ENCODE measurements at regions not wholly inside any gene's neighbourhood (a gene's known extent, or its start where the extent isn't known, plus 50 kb on each side); places are given as distances from the start of the nearest gene placed in this dataset.

DNA sequence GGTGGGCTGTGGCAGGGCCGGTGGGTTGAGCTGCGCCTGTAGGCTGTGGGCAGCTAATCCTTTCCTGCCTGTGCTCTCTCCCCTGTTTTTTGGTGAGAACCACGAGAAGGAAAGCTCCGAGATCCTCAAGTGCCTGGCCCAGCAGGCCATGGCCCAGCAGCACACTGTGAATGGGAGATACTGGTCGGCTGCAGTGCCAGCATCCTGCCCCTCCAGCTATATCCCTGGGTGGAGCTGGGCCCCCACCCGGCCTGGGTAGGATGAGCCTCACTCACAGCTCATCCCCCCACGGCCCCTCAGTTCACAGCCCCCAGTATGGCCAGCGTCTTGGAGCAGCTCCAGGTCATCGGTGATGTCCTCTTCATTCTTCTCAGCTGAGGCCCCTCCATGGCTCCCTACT lies 164.4 kb upstream of the ZNF267 start:
- Histone ChIP-seq H3K4me1 (ENCODE audit: insufficient read depth, low read length, severe bottlenecking) (peaks cover 6% of the 10 kb centered on the region), H4K20me1 (ENCODE audit: insufficient read depth, low read length) (no peaks in the 10 kb centered on the region), H3K27ac (ENCODE audit: low read depth, low read length, poor library complexity, severe bottlenecking) (no peak overlapping the region), H2AFZ (ENCODE audit: low read length) (no peak overlapping the region), H3K9ac (ENCODE audit: low read length) (no peak overlapping the region), H3K4me2 (ENCODE audit: low read length) (no peak overlapping the region), H3K27me3 (ENCODE audit: insufficient read depth, low read length) (no peaks in the 10 kb centered on the region), H3K36me3 (ENCODE audit: insufficient read depth, low read length) (peaks cover 30% of the 10 kb centered on the region), H3K9me2 (ENCODE audit: low read depth, low read length) (no peaks in the 10 kb centered on the region), H3K9me3 (ENCODE audit: low read length) (no peaks in the 10 kb centered on the region), H3K4me3 (ENCODE audit: low read depth, low read length, poor library complexity, severe bottlenecking) (no peak overlapping the region), H3F3A (ENCODE audit: insufficient read depth, low read length) (no peaks in the 10 kb centered on the region), H3K79me2 (ENCODE audit: insufficient read depth, low read length) (peaks cover 6% of the 10 kb centered on the region)
- no peak for TF ChIP-seq EZH2 (IDR thresholded peaks at IDR 0.05; ENCODE audit: borderline replicate concordance, low read length)
- TF ChIP-seq CTCF (IDR thresholded peaks at IDR 0.05; ENCODE audit: low read length): no peak

GRCh38 chr16:31710134-31710533 lies 163.5 kb upstream of the ZNF267 start:
- Histone ChIP-seq H4K20me1 (ENCODE audit: insufficient read depth, low read length) (no peaks in the 10 kb centered on the region), H2AFZ (ENCODE audit: low read length) (no peak overlapping the region), H3K4me2 (ENCODE audit: low read length) (no peak overlapping the region), H3K4me3 (ENCODE audit: low read depth, low read length, poor library complexity, severe bottlenecking) (no peak overlapping the region), H3F3A (ENCODE audit: insufficient read depth, low read length) (no peaks in the 10 kb centered on the region), H3K9ac (ENCODE audit: low read length) (no peak overlapping the region), H3K36me3 (ENCODE audit: insufficient read depth, low read length) (peaks cover 25% of the 10 kb centered on the region), H3K27ac (ENCODE audit: low read depth, low read length, poor library complexity, severe bottlenecking) (no peak overlapping the region), H3K9me3 (ENCODE audit: low read length) (no peaks in the 10 kb centered on the region), H3K4me1 (ENCODE audit: insufficient read depth, low read length, severe bottlenecking) (peaks cover 16% of the 10 kb centered on the region), H3K9me2 (ENCODE audit: low read depth, low read length) (no peaks in the 10 kb centered on the region), H3K27me3 (ENCODE audit: insufficient read depth, low read length) (no peaks in the 10 kb centered on the region), H3K79me2 (ENCODE audit: insufficient read depth, low read length) (peaks cover 13% of the 10 kb centered on the region)
- TF ChIP-seq EZH2 (IDR thresholded peaks at IDR 0.05; ENCODE audit: borderline replicate concordance, low read length) (no peak), CTCF (IDR thresholded peaks at IDR 0.05; ENCODE audit: low read length) (no peak)

DNA sequence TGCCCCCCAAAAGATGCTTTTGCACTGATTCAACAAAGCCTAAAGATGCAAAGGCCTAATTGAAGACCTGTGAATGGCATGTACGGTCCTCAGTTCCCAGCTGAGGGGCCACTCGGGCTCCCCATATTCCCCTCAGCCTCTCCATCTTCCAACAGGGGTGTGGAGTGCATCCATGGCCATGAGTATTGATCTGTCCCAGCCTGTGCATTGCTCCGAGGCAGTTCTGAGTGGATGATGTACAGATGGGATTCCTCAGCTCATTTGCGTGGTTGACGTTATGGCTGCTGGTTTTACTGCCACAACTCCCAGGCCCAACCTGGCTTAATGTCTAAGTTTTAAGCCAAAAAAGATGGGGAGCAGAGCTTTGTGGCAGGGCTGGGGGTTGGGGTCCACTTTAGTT lies 162.7 kb upstream of the ZNF267 start:
- H3K9ac ChIP-seq (ENCODE audit: low read length): no peak overlapping the region
- peaks cover 25% of the 10 kb centered on the region for H3K36me3 ChIP-seq (ENCODE audit: insufficient read depth, low read length)
- no peak overlapping the region for H3K27ac ChIP-seq (ENCODE audit: low read depth, low read length, poor library complexity, severe bottlenecking)
- peaks cover 19% of the 10 kb centered on the region for H3K4me1 ChIP-seq (ENCODE audit: insufficient read depth, low read length, severe bottlenecking)
- no peaks in the 10 kb centered on the region for H3K9me2 ChIP-seq (ENCODE audit: low read depth, low read length)
- TF ChIP-seq CTCF (IDR thresholded peaks at IDR 0.05; ENCODE audit: low read length) (no peak), EZH2 (IDR thresholded peaks at IDR 0.05; ENCODE audit: borderline replicate concordance, low read length) (no peak)
- H2AFZ ChIP-seq (ENCODE audit: low read length): no peak overlapping the region
- no peaks in the 10 kb centered on the region for H4K20me1 ChIP-seq (ENCODE audit: insufficient read depth, low read length)
- no peaks in the 10 kb centered on the region for H3K9me3 ChIP-seq (ENCODE audit: low read length)
- no peak overlapping the region for H3K4me3 ChIP-seq (ENCODE audit: low read depth, low read length, poor library complexity, severe bottlenecking)
- no peak overlapping the region for H3K4me2 ChIP-seq (ENCODE audit: low read length)
- no peaks in the 10 kb centered on the region for H3F3A ChIP-seq (ENCODE audit: insufficient read depth, low read length)
- peaks cover 13% of the 10 kb centered on the region for H3K79me2 ChIP-seq (ENCODE audit: insufficient read depth, low read length)
- no peaks in the 10 kb centered on the region for H3K27me3 ChIP-seq (ENCODE audit: insufficient read depth, low read length)
